ENCODE measurements at regions not wholly inside any gene's neighbourhood (a gene's known extent, or its start where the extent isn't known, plus 50 kb on each side); places are given as distances from the start of the nearest gene placed in this dataset.

- no peak for TF ChIP-seq CTCF (conservative IDR thresholded peaks at IDR 0.05)
- H3K27ac ChIP-seq = no peak overlapping the region
These were observed 450.7 kb downstream of the AACS start for GRCh38 chr12:125515887-125516286.

- TF ChIP-seq CTCF (conservative IDR thresholded peaks at IDR 0.05) = no peak
- no peak overlapping the region for H3K27ac ChIP-seq
These were observed 452.8 kb downstream of the AACS start for GRCh38 chr12:125518074-125518473.

- TF ChIP-seq CTCF (conservative IDR thresholded peaks at IDR 0.05) = no peak
- no peak overlapping the region for H3K27ac ChIP-seq
These were observed 453.9 kb downstream of the AACS start for GRCh38 chr12:125519026-125519651.

DNA sequence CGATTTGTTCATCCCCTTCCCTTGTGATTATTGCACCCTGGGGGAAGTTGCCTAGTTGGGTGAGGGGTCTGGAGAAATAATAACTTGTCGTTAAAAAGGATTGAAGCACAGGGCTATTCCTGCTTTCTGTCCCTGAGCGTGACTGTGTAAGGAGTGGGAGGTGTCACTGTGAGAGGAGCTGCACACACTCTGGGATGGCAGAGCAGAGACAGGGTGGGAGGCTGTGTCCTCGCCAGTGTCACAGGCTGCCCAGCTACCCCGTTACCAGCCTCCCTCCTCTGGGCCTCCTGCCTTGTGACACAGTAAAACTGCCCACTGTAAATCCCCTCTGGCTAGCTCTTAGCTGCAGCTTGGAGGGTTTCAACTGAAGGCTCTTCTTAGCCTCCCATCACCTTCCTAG lies 460.6 kb downstream of the AACS start:
- TF ChIP-seq CTCF (conservative IDR thresholded peaks at IDR 0.05) = no peak
- no peak overlapping the region for H3K27ac ChIP-seq

DNA sequence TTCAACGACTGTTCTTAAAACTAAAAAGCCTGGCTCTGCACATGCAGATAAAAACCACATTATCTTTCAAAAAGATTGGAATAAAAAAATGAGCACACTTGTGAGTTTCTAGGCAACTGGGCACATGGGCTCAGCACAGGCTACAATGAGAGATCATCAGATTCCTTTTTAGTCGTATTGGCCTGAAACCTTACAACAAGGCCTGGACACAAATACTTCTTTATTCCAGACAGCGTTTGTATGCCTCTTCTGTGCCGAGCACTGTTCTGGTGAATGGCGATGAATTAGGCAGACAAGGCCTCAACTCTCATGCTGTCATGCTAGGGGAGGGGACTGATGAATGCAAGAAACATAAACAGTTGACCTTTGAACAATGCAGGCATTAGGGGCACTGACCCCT lies 463.0 kb downstream of the AACS start:
- H3K27ac ChIP-seq = no peak overlapping the region
- no peak for TF ChIP-seq CTCF (conservative IDR thresholded peaks at IDR 0.05)

- H3K27ac ChIP-seq = no peak overlapping the region
- no peak for TF ChIP-seq CTCF (conservative IDR thresholded peaks at IDR 0.05)
These were observed 465.0 kb downstream of the AACS start for GRCh38 chr12:125530201-125530600.

DNA sequence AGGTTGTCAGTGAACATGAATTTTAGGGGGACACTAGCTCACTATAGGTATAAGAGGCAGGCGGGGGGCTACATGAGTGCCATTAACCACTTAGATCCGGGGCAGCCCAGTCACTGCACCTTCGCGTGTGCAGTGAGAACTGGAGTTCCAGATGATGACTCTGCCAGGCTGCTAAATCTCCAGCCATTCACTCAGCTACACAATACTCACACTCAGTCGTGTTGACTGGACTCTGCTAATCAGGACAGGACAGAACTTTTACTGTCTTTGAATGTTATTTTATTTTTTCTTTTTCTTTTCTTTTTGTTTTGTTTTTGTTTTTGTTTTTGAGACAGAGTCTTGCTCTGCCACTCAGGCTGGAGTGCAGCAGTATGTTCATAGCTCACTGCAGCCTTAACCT lies 465.6 kb downstream of the AACS start:
- TF ChIP-seq CTCF (conservative IDR thresholded peaks at IDR 0.05) = no peak
- H3K27ac ChIP-seq = no peak overlapping the region

All from VCaP (cell line).